Endothelial cell (in vitro differentiated cells): ENCODE measurements at regions not wholly inside any gene's neighbourhood (a gene's known extent, or its start where the extent isn't known, plus 50 kb on each side); places are given as distances from the start of the nearest gene placed in this dataset.

Experiments
- DNase-seq: peaks from one replicate; pipeline ENCODE4 v3.0.0; 2021; ENCODE audit warnings: low spot score
- H3K27ac Mint-ChIP-seq: one replicate; pipeline ENCODE4 v1.8.0; 2021; ENCODE audit warnings: mixed read lengths, inconsistent platforms; ENCODE audit not compliant: unreplicated experiment
- H3K27me3 Mint-ChIP-seq: one replicate; pipeline ENCODE4 v1.8.0; 2021; ENCODE audit warnings: mild to moderate bottlenecking, moderate library complexity, mixed read lengths, inconsistent platforms; ENCODE audit not compliant: unreplicated experiment
- H3K36me3 Mint-ChIP-seq: one replicate; pipeline ENCODE4 v1.8.0; 2021; ENCODE audit warnings: mild to moderate bottlenecking, low read depth, mixed read lengths, inconsistent platforms; ENCODE audit not compliant: unreplicated experiment
- H3K4me1 Mint-ChIP-seq: one replicate; pipeline ENCODE4 v1.8.0; 2021; ENCODE audit warnings: mild to moderate bottlenecking, mixed read lengths, inconsistent platforms; ENCODE audit not compliant: unreplicated experiment
- H3K4me3 Mint-ChIP-seq: one replicate; pipeline ENCODE4 v1.8.0; 2021; ENCODE audit warnings: mild to moderate bottlenecking, mixed read lengths, inconsistent platforms; ENCODE audit not compliant: unreplicated experiment
- H3K9me3 Mint-ChIP-seq: one replicate; pipeline ENCODE4 v1.8.0; 2021; ENCODE audit warnings: mixed read lengths, inconsistent platforms; ENCODE audit not compliant: unreplicated experiment
- TF ChIP-seq, protein P1 (sequence below): fragments of 200-600 bp; sonication (generic); IDR thresholded peaks from one replicate; pipeline ENCODE4 v1.5.0; 2021; ENCODE audit warnings: antibody characterized with exemption; ENCODE audit not compliant: unreplicated experiment

DNA sequence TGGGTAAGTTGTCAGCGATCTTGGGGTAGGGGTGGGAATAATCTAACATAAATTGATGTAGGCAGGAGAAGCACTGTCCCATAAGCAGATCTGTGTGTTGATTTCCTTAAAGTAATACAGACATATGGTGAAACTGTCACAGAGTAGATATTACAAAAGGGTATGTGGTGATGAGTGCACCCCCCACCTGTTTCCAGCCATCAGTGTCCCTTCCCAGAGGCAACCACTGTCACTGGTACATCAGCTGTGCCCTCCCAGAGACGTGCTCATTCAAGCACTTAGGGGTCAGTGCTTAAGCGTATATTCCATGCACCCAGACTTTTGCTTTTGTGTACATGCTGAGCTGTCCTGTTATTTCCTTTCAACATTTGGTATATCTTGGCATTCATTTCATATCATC is 94.3 kb upstream of the PITX1 start:
- H3K4me1 Mint-ChIP-seq, result no peaks in the 10 kb centered on the region
- TF ChIP-seq, protein P1, sequence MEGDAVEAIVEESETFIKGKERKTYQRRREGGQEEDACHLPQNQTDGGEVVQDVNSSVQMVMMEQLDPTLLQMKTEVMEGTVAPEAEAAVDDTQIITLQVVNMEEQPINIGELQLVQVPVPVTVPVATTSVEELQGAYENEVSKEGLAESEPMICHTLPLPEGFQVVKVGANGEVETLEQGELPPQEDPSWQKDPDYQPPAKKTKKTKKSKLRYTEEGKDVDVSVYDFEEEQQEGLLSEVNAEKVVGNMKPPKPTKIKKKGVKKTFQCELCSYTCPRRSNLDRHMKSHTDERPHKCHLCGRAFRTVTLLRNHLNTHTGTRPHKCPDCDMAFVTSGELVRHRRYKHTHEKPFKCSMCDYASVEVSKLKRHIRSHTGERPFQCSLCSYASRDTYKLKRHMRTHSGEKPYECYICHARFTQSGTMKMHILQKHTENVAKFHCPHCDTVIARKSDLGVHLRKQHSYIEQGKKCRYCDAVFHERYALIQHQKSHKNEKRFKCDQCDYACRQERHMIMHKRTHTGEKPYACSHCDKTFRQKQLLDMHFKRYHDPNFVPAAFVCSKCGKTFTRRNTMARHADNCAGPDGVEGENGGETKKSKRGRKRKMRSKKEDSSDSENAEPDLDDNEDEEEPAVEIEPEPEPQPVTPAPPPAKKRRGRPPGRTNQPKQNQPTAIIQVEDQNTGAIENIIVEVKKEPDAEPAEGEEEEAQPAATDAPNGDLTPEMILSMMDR, result no peak
- H3K27ac Mint-ChIP-seq, result no peak overlapping the region
- DNase-seq, result no peak
- H3K4me3 Mint-ChIP-seq, result no peak overlapping the region
- H3K36me3 Mint-ChIP-seq, result no peaks in the 10 kb centered on the region
- H3K9me3 Mint-ChIP-seq, result no peaks in the 10 kb centered on the region
- H3K27me3 Mint-ChIP-seq, result peaks cover 12% of the 10 kb centered on the region

DNA sequence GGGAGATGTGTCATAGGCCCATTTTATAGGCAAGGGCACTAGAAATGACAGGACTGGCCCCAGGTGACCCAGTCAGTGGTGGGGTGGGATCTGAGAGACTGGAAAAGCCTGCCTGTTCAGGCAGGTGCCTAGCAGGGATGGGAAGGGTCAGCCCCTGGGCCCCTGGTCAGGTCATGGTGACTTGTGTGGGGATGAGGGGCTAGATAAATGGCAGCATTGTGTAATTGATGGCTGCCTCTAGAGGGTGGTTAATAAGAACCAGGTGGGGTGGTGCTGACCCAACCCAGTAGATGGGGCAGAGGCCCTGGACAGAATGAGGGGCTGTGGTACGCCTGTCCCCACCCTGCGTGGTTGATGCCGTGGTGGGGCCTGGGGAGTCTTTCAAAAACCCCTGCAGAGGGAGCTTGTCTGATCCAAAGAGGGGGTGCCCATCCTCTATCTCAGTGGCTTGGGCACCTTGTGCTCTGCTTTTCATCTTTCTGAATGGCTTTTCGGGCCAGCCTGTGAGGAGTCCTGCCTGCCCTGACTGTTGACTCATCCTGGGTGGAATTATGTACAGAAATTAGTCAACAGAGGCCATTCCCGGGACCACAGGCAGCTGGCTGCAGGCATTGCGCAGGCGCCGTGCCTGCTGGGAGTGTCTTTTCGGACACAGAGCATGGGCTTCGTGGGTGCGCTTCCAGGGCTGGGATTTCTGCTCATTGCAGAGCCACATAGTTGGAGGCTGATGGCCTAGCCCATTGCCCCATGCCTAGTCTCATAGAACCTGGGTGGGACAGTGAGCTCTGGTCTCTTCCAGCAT is 93.6 kb upstream of the PITX1 start:
- Mint-ChIP-seq H3K36me3 (no peaks in the 10 kb centered on the region), H3K27me3 (peaks cover 10% of the 10 kb centered on the region), H3K4me3 (no peak overlapping the region), H3K9me3 (no peaks in the 10 kb centered on the region), H3K4me1 (no peaks in the 10 kb centered on the region), H3K27ac (no peak overlapping the region)
- no peak for DNase-seq
- TF ChIP-seq, protein P1, result no peak

DNA sequence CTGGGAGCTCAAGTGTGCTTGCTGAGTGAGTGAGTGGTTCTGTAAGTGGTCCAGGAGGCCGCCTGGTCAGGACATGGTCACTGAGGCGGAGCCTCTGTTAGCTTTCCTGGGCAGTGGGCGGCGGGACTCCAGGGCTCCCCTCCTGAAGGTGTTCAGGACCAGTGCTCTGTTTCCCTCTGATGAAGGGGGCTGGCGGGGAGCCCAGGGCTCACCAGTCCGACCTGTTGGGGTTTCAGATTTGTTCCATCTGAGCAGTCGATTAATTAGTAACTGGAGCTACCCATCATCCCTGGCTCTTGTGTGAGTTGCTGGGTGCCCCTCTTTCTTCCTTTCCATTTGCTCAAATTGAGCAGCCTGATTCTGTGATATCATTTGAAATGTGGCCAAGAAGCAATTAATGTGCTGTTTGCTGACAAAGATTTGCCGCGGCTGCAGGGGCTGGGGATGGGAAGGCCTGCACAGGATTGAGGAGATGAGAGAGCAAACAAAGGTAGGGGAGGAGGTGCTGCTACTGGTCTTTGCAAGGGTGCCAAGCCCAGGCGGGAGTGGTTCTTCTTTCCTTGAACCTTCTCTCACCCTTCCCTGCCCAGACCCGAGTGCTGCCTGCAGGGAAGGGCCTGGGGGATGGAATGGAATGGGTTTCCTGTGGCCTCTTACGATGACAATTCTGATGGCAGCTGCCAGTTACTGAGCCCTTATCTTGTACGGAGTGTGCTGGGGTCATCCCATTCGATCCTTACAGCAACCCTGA is 92.8 kb upstream of the PITX1 start:
- Mint-ChIP-seq H3K27me3 (peaks cover 9% of the 10 kb centered on the region), H3K36me3 (no peaks in the 10 kb centered on the region), H3K9me3 (no peaks in the 10 kb centered on the region), H3K4me1 (no peaks in the 10 kb centered on the region), H3K27ac (no peak overlapping the region), H3K4me3 (no peak overlapping the region)
- TF ChIP-seq, protein P1, result no peak
- DNase-seq, result no peak

DNA sequence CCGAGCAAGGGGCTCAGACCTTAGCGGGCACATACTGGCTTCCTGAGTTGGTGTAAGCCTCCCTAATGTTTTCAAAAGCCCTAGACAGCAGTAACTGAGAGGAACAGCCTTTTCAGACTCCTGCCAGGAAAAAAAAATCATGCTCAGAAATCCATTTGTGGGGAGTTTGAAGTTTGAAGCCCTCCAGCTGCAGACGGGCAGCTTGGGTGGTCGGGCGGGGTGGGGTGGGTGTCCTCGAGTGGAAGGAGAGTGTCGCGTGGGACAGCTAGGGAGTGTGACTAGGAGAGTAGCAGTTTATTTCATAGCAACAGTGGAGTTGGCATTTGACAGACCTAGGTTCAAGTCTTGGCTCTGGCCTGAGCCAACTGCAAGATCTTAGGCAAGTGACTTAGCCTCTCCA is 90.7 kb upstream of the PITX1 start:
- H3K4me3 Mint-ChIP-seq, result no peak overlapping the region
- TF ChIP-seq, protein P1, result no peak
- H3K36me3 Mint-ChIP-seq, result no peaks in the 10 kb centered on the region
- H3K27me3 Mint-ChIP-seq, result peaks cover 9% of the 10 kb centered on the region
- H3K9me3 Mint-ChIP-seq, result no peaks in the 10 kb centered on the region
- DNase-seq, result no peak
- H3K4me1 Mint-ChIP-seq, result no peaks in the 10 kb centered on the region
- no peak overlapping the region for H3K27ac Mint-ChIP-seq

DNA sequence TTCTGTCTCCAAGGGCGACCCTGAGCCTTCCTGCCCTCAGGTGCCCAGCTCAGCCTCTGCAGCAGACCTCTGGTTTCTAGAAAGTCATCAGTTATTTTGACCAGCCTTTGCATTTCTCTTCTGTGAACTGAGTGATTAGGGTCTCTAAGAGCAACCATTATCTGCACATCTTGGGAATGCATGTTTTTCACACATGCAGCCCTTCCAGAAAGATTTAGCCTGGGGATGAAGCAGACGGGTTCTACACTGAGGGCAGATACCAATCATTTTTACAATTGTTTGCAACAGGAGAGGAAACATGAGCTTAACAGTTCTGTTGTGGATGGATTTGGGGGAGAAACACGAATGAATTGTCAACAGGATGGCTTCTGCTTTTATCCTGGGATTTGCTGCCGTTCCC is 90.1 kb upstream of the PITX1 start:
- Mint-ChIP-seq H3K4me1 (no peaks in the 10 kb centered on the region), H3K36me3 (no peaks in the 10 kb centered on the region), H3K27ac (no peak overlapping the region), H3K4me3 (no peak overlapping the region), H3K27me3 (peaks cover 5% of the 10 kb centered on the region), H3K9me3 (no peaks in the 10 kb centered on the region)
- DNase-seq, result no peak
- TF ChIP-seq, protein P1, result no peak
